Activated CD4-positive, CD25-positive, alpha-beta regulatory T cell treated with anti-CD3 and anti-CD28 coated beads, Interleukin-2, amount 50 U/mL, for 24 hours (primary cell): ENCODE measurements at regions not wholly inside any gene's neighbourhood (a gene's known extent, or its start where the extent isn't known, plus 50 kb on each side); places are given as distances from the start of the nearest gene placed in this dataset.
"Not testable (repeated sequence)": the region's sequence is repeated elsewhere in the genome, so short reads cannot be mapped to it uniquely, and the experiment has no call there.

Experiments used
- ATAC-seq, 2 donors: fragments of 150-1000 bp; cut with Tn5 transposase; one replicate each; pipeline ENCODE4 v1.10.0; 2021; ENCODE audit warnings: mild to moderate bottlenecking in 1 of 2, moderate library complexity in 1 of 2

DNA sequence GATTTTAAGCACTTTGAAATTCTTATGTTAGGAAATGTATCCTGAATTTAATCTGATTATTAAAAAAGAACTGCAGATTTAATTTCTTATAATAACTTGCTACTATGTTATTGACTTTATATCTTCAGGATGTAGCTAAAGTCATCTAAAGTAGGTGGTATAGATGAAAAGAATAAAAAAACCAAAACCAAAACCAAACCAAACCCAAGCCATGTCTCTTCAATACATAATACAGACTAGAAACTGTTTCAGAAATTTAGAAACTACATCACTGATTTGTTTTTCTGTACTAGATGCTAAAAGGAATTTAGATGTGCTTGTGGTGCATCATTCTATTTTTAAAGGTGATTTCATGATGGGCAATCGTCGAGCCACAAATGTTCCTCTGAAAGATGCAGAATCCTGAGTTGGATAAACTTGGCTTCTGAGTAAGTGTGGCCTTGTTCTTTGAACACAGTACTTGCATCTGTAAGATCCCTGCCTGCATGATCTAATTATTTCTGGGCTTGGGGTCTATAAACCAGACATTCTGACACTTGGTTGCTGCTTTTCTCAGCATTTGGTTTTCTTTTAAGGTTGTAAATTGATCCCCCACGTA lies 287.1 kb upstream of the SUCLG2 start:
- ATAC-seq, result no peak

DNA sequence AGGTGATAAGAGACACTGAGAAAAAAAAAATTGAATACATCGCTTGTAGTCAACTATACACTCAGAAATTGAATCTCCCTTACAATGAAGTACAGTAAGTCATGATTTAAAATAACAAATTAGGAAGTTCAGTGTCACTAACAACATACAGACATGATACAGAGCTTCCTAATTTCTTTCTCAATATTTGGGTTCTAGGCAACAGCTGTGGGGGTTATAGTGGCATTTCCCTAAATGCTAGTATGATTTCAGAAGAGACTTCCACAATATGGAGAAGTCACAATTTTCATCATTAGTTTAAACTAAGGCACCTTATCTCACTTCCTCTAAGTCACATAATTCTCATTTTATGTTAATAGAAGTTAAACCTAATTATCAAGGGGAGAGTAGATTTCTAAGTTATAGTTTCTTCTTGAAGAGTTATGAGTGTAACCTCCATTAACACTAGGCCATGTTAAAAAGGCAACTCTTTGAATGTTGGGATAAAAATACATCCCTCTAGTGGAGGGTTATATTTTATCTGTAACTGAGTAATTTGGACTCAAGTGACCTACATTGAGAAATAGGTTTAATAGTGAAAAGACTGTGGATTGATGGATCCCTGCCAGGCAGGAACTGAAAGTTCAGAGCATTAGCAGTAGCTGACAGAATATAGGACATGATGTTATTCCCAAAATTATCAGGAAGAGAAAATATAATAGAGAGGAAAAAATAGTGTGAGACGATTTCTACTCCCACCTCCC lies 286.0 kb upstream of the SUCLG2 start:
- ATAC-seq, result no peak

- no peak for ATAC-seq
These were observed 283.2 kb upstream of the SUCLG2 start for GRCh38 chr3:67937498-67938118.

DNA sequence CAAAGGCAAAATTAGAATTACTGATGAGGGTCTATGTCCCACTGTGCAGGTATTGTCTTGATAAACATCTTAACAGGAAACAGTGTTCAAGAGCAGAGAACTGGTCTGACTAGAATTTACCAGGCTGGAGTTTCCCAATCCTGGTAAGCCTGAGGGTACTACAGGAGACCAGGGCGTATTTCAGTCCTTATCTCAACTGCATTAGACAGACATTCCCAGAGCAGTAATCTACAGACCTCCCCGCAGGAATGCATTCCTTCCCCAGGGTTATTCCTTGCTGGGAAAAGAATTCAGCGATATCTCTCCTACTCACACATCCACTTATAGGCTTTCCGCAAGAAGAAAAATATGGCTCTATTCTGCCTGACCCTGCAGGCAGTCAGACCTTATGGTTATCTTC lies 276.0 kb upstream of the SUCLG2 start:
- not testable (repeated sequence) for ATAC-seq

DNA sequence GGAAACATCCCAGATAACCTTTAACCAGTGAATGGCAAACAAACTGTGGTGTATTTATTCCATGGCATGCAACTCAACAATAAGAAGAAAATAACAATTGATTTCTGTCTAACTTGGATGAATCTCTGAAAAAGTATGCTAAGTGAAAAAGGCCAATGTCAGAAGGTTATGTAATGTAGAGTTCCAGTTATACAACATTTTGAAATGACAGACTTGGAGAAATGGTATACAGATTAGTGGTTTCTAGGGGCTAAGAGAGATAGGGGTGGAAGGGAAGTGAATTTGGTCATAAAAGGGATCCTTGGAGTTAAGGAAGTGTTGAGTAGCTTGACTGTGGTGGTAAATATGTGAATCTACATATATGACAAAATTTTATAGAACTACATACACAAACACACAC lies 269.4 kb upstream of the SUCLG2 start:
- no peak for ATAC-seq

GRCh38 chr3:67920969-67921368 lies 266.6 kb upstream of the SUCLG2 start:
- no peak for ATAC-seq

- no peak for ATAC-seq
These were observed 265.9 kb upstream of the SUCLG2 start for GRCh38 chr3:67920311-67920710.

- ATAC-seq, result no peak
These were observed 261.9 kb upstream of the SUCLG2 start for GRCh38 chr3:67916353-67916752.

DNA sequence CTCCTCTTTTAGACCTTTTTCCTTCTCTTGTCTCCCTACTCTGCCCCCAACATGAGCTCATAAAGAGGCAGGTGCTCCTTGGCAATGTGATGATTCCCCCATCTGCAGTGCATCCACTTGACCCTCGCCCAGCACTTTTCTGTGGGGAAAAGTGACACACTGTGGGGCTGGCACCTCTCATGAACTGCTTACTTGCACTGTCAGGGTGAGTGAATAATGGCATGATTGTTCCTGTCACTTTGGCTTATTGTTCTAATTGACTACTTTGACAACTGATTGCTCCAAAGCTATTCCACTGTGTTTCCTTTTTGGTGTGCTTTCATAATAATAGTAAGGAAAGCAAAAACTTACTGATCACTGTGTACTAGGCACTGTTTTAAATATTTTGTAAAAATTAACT lies 253.3 kb upstream of the SUCLG2 start:
- no peak for ATAC-seq

- no peak for ATAC-seq
These were observed 251.8 kb upstream of the SUCLG2 start for GRCh38 chr3:67906261-67906660.

- no peak for ATAC-seq
These were observed 247.3 kb upstream of the SUCLG2 start for GRCh38 chr3:67901681-67902080.

- ATAC-seq, result no peak
These were observed 244.5 kb upstream of the SUCLG2 start for GRCh38 chr3:67898916-67899315.

GRCh38 chr3:67897351-67898336 lies 243.2 kb upstream of the SUCLG2 start:
- ATAC-seq, result no peak

DNA sequence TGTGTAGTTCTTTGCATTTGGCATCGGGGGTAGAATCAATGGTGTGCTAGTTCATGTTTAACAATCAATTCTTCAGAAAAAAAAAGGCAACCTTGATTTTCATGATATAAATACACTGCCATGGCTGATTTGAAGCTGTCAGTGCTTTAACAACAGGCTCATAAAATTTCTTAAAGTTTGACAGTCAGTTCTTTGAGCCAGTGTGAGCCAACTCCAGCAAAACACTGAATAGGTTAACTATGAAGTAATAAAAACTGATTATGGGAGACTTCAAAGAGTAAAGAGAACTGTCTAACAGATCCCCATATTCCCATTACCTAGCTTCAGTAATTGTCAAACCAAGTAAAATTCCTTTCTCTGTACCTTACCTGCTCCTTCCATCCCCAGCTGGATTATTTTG lies 241.7 kb upstream of the SUCLG2 start:
- ATAC-seq, result no peak

- ATAC-seq, result no peak
These were observed 240.1 kb upstream of the SUCLG2 start for GRCh38 chr3:67894510-67894909.

DNA sequence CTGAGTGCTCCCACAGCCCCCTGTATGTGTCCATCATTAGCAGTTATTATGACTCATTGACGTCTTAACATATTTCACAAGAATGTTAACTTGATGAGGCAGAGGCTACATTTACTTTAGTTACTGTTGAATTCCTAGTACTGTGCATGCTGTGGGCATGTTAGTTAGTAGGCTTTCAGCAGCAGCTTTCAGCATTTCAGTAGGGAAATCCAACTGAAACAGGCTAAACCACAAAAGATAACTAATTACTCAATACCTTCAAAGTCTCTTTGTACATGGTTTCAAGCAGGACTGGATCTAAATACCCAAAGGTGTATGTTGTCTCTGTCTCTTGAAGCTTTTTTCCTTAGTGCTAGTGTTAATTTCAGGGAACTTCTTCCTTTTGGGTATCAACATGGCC lies 229.9 kb upstream of the SUCLG2 start:
- no peak for ATAC-seq

GRCh38 chr3:67883766-67884165 lies 229.4 kb upstream of the SUCLG2 start:
- no peak for ATAC-seq

DNA sequence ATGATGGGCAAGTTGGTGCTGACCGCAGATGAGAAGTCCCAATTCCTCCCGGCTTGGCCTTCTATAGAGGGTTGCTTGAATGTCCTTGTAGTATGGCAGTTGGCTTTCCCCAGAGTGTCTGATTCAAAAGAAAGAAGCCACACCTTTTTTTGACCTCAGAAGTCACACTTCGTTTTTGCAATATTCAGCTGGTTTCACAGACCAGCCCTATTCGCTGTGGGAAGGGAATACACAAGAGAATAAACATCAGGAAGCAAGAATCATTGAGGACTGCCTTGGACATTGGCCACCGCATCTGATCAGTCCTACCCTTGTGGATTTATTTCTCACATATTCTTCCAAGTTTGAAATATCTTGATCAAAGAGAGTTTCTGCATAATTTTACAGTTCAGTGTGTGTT lies 228.6 kb upstream of the SUCLG2 start:
- ATAC-seq, result no peak

DNA sequence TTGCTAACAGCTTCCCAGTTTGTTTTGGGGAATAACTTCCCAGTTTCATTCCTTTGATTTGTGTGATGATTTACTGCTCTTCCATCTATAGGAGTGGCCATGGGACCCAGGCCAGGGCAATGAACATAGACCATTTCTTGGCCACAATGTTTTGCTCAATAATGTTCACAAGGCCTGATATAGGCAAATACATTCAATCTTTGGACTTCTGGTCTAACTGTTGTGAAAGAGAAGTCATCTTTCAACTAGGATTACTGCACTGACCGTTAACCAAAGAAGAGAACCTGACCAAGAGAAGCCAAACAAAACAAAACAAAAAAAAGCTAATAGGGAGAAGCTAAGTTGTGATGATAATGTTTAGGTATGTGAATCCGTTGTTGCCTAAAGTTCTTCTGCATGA lies 221.8 kb upstream of the SUCLG2 start:
- no peak for ATAC-seq

GRCh38 chr3:67875858-67876257 lies 221.4 kb upstream of the SUCLG2 start:
- no peak for ATAC-seq

DNA sequence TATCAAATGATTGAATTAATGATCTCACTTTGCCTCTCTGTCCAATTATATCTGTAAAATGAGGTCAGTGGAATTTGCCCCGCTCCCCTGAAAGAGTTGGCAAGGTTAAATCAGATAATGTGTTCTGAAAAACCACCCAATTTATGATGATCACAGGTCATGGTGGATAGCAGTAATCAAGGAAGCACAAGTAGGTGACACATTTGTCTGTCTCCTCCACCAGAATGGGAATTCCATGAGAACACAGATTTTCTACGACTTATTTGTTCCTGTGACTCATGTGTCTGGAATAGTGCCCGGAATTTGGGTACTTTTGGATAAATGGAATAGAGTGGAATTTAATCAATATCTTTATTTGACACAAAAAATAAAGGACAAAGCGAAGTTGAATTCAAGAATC lies 220.9 kb upstream of the SUCLG2 start:
- no peak for ATAC-seq

GRCh38 chr3:67870477-67870876 lies 216.1 kb upstream of the SUCLG2 start:
- ATAC-seq, result no peak

DNA sequence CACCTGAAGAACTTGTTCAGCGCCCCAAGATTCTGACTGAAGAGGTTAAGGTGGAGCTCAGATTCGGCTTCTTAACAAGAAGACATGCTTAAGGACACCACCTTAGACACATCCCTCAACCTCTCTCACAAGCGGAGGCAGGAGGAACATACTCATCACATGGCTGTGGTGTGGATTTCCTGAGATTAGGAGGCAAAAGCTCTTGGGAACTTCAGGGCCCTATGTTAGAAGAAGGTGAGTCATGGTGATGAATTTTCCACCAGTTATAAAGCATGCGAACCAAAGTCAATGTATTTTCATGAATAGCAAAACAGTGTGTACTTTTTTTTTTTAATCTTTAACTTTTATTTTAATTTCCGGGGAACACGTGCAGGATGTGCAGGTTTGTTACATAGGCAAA lies 212.2 kb upstream of the SUCLG2 start:
- no peak for ATAC-seq
